SK-N-SH (cell line): ENCODE measurements at regions not wholly inside any gene's neighbourhood (a gene's known extent, or its start where the extent isn't known, plus 50 kb on each side); places are given as distances from the start of the nearest gene placed in this dataset.

ENCODE experiments used
- EP300 ChIP-seq, 2 experiments: IDR thresholded peaks; 2 replicates each; pipeline versions ENCODE4 v1.4.0 to v1.6.1; 2012; ENCODE audit warnings: borderline replicate concordance in 1 of 2, low read depth in 1 of 2, low read length in 1 of 2
- EZH2phosphoT487 ChIP-seq: fragments of 200-600 bp; sonication (generic); IDR thresholded peaks from 2 replicates; pipeline ENCODE4 v1.6.1; 2017; ENCODE audit warnings: low read depth, mixed run types, mild to moderate bottlenecking, antibody characterized with exemption, moderate library complexity, borderline replicate concordance
- TAF1 ChIP-seq: IDR thresholded peaks from 2 replicates; pipeline ENCODE4 v1.6.1; 2012; ENCODE audit warnings: low read depth, mild to moderate bottlenecking, low read length, moderate library complexity, borderline replicate concordance
- TF ChIP-seq, protein P1 (sequence below): IDR thresholded peaks from 2 replicates; pipeline ENCODE4 v1.4.0; 2012; ENCODE audit warnings: low read depth
- TF ChIP-seq, protein P2 (sequence below): fragments of 200-600 bp; sonication (generic); IDR thresholded peaks from 2 replicates; pipeline ENCODE4 v1.6.1; 2017; ENCODE audit warnings: antibody characterized with exemption, mild to moderate bottlenecking, moderate library complexity
- TF ChIP-seq, protein P3 (sequence below): IDR thresholded peaks from 2 replicates; pipeline ENCODE4 v1.6.1; 2012; ENCODE audit warnings: mild to moderate bottlenecking, low read depth, low read length, moderate library complexity

DNA sequence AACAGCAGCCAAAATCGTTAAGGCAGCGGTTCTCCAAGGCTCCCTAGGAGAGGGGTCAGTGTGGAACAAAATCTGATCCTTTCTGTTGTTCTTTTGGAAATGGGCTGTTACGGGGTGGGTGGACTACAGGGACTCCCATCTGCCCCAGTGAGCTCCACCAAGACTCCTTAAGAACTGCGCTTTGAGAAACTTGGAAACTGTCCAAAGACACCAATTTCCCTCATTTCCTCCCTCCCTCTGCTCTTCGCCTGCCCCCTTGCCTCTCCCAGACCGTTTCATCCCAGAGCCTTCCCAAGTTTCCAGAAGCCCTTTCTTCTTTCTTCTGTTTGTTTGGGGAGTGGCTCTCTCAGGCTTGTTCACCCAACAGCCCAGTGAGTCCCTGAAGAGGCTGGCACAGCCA lies 205.4 kb downstream of the COPRS start:
- TF ChIP-seq, protein P1, sequence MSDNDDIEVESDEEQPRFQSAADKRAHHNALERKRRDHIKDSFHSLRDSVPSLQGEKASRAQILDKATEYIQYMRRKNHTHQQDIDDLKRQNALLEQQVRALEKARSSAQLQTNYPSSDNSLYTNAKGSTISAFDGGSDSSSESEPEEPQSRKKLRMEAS = no peak
- TF ChIP-seq, protein P2, sequence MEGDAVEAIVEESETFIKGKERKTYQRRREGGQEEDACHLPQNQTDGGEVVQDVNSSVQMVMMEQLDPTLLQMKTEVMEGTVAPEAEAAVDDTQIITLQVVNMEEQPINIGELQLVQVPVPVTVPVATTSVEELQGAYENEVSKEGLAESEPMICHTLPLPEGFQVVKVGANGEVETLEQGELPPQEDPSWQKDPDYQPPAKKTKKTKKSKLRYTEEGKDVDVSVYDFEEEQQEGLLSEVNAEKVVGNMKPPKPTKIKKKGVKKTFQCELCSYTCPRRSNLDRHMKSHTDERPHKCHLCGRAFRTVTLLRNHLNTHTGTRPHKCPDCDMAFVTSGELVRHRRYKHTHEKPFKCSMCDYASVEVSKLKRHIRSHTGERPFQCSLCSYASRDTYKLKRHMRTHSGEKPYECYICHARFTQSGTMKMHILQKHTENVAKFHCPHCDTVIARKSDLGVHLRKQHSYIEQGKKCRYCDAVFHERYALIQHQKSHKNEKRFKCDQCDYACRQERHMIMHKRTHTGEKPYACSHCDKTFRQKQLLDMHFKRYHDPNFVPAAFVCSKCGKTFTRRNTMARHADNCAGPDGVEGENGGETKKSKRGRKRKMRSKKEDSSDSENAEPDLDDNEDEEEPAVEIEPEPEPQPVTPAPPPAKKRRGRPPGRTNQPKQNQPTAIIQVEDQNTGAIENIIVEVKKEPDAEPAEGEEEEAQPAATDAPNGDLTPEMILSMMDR = no peak
- TF ChIP-seq, protein P3, sequence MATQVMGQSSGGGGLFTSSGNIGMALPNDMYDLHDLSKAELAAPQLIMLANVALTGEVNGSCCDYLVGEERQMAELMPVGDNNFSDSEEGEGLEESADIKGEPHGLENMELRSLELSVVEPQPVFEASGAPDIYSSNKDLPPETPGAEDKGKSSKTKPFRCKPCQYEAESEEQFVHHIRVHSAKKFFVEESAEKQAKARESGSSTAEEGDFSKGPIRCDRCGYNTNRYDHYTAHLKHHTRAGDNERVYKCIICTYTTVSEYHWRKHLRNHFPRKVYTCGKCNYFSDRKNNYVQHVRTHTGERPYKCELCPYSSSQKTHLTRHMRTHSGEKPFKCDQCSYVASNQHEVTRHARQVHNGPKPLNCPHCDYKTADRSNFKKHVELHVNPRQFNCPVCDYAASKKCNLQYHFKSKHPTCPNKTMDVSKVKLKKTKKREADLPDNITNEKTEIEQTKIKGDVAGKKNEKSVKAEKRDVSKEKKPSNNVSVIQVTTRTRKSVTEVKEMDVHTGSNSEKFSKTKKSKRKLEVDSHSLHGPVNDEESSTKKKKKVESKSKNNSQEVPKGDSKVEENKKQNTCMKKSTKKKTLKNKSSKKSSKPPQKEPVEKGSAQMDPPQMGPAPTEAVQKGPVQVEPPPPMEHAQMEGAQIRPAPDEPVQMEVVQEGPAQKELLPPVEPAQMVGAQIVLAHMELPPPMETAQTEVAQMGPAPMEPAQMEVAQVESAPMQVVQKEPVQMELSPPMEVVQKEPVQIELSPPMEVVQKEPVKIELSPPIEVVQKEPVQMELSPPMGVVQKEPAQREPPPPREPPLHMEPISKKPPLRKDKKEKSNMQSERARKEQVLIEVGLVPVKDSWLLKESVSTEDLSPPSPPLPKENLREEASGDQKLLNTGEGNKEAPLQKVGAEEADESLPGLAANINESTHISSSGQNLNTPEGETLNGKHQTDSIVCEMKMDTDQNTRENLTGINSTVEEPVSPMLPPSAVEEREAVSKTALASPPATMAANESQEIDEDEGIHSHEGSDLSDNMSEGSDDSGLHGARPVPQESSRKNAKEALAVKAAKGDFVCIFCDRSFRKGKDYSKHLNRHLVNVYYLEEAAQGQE = no peak
- TF ChIP-seq EZH2phosphoT487 (no peak), TAF1 (no peak), EP300 (IDR thresholded peaks at IDR 0.05; ENCODE audit: borderline replicate concordance in 1 of 2, low read depth in 1 of 2, low read length in 1 of 2) (no peak)
